ENCODE measurements at regions not wholly inside any gene's neighbourhood (a gene's known extent, or its start where the extent isn't known, plus 50 kb on each side); places are given as distances from the start of the nearest gene placed in this dataset.

DNA sequence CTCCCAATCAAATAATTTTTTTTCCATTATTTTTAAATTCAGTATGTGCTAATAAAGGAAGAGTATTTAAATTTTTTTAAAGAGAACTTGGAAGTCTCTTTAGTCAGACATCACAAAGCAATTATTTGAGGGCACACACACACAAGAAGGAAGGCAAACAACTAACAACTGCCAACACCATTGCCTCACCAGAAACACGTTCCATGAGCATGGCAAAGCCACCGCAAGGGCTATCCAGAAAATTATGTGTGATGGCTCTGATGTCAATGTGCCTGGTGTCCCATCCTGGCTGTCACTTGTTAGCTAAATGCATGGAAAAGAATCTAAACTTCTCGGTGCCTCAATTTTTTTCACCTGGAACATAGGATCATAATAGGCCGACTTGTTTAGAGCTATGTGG lies 262.9 kb downstream of the SEC16B start:
- Histone ChIP-seq H3K4me3 (no peak overlapping the region), H3K9me3 (no peaks in the 10 kb centered on the region), H3K27ac (no peak overlapping the region), H3K4me1 (no peaks in the 10 kb centered on the region), H3K27me3 (no peaks in the 10 kb centered on the region), H3K36me3 (replicated peaks in 1 of 2; ENCODE audit: insufficient read depth in 1 of 2, low read depth in 2 of 2) (no peaks in the 10 kb centered on the region)
- intact Hi-C loops (cut with DNase I): no loop called here
- 74% methylated on average over 4 of the region's 4 CpGs for WGBS, 2 donors
- DNase-seq: no peak
- TF ChIP-seq, protein P1, sequence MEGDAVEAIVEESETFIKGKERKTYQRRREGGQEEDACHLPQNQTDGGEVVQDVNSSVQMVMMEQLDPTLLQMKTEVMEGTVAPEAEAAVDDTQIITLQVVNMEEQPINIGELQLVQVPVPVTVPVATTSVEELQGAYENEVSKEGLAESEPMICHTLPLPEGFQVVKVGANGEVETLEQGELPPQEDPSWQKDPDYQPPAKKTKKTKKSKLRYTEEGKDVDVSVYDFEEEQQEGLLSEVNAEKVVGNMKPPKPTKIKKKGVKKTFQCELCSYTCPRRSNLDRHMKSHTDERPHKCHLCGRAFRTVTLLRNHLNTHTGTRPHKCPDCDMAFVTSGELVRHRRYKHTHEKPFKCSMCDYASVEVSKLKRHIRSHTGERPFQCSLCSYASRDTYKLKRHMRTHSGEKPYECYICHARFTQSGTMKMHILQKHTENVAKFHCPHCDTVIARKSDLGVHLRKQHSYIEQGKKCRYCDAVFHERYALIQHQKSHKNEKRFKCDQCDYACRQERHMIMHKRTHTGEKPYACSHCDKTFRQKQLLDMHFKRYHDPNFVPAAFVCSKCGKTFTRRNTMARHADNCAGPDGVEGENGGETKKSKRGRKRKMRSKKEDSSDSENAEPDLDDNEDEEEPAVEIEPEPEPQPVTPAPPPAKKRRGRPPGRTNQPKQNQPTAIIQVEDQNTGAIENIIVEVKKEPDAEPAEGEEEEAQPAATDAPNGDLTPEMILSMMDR (IDR thresholded peaks at IDR 0.05): no peak
- TF ChIP-seq POLR2A (IDR thresholded peaks at IDR 0.05): no peak
- ATAC-seq: no peak

GRCh38 chr1:177705839-177706238 lies 264.0 kb downstream of the SEC16B start:
- Histone ChIP-seq H3K36me3 (replicated peaks in 1 of 2; ENCODE audit: insufficient read depth in 1 of 2, low read depth in 2 of 2) (no peaks in the 10 kb centered on the region), H3K4me3 (no peak overlapping the region), H3K27me3 (no peaks in the 10 kb centered on the region), H3K27ac (no peak overlapping the region), H3K4me1 (no peaks in the 10 kb centered on the region), H3K9me3 (no peaks in the 10 kb centered on the region)
- ATAC-seq: no peak
- DNase-seq: no peak
- no peak for TF ChIP-seq POLR2A (IDR thresholded peaks at IDR 0.05)
- TF ChIP-seq, protein P1 (IDR thresholded peaks at IDR 0.05): no peak
- WGBS, 2 donors: 49 to 53% methylated on average over 5 of the region's 5 CpGs
- intact Hi-C loops (cut with DNase I): no loop called here

DNA sequence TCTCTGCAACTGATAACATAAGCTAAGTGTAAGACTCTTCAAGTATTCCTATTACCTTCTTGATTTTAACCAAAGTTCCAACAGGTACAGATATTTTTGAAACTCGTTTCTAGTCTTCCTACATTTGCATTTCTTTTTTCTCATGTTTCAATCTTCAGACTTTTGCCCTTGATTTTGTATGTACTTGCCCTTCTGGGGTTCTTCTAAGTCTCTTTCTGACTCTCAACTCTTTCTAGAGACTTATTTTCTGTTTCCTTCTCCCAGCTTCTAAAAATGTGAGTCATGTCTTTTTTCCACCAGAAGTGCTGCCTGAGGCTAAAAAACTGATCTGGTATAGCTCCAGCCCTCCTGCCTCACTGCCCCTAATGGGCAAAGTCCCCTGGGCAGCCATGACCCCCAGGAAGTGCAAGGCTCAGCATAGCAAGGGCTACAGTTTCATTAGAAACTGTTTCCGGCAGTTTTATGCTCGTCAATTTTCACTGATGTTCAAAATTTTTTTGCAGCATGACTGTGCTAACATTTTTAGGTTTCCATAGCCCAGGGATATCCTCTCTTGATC lies 265.9 kb downstream of the SEC16B start:
- Histone ChIP-seq H3K4me3 (no peak overlapping the region), H3K27me3 (no peaks in the 10 kb centered on the region), H3K4me1 (no peaks in the 10 kb centered on the region), H3K27ac (no peak overlapping the region), H3K9me3 (no peaks in the 10 kb centered on the region), H3K36me3 (replicated peaks in 1 of 2; ENCODE audit: insufficient read depth in 1 of 2, low read depth in 2 of 2) (no peaks in the 10 kb centered on the region)
- no peak for ATAC-seq
- intact Hi-C loops (cut with DNase I): no loop called here
- WGBS, 2 donors: 57 to 59% methylated on average over 3 of the region's 3 CpGs
- TF ChIP-seq, protein P1 (IDR thresholded peaks at IDR 0.05): no peak
- no peak for TF ChIP-seq POLR2A (IDR thresholded peaks at IDR 0.05)
- DNase-seq: no peak

DNA sequence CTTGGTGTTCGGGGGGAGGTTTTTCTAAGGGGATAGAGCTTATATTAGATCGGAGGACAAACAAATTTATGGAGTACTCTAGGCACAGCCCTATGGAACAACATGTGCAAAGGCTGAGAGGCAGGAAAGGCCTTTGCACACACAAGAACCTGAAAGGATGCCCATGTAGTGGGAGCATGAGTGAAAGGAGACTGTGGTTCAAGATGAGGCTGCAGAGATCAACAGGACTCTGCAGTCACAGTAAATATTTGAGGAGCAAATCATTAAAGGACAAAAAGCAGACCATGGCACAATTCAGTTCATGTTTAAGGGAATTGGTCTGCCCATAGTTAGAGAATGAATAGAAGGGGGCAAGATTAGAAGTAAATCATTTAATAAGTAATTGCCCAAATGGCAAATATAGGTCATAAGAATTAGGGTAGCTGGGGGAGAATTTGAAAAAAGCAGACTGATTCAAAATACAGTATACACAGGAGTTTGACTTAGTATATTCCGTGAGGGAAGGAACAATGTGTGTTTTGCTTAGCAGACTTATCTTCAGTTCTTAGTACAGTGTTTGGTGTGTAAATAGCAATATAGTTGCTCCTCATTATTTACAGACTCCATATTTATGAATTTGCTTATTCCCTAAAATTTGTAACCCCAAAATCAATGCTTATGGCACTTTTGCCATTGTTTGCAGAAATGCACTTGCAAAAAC lies 268.1 kb downstream of the SEC16B start:
- intact Hi-C loops (cut with DNase I): no loop called here
- TF ChIP-seq, protein P1 (IDR thresholded peaks at IDR 0.05): no peak
- no peak for TF ChIP-seq POLR2A (IDR thresholded peaks at IDR 0.05)
- DNase-seq (no peak), ATAC-seq (no peak)
- H3K4me3 ChIP-seq: no peak overlapping the region
- no peaks in the 10 kb centered on the region for H3K27me3 ChIP-seq
- H3K27ac ChIP-seq: no peak overlapping the region
- 60 to 63% methylated on average over 3 of the region's 3 CpGs for WGBS, 2 donors
- H3K4me1 ChIP-seq: no peaks in the 10 kb centered on the region
- no peaks in the 10 kb centered on the region for H3K36me3 ChIP-seq (replicated peaks in 1 of 2; ENCODE audit: insufficient read depth in 1 of 2, low read depth in 2 of 2)
- no peaks in the 10 kb centered on the region for H3K9me3 ChIP-seq

- DNase-seq: no peak
Observed at GRCh38 chr1:177700856-177701255, 269.0 kb downstream of the SEC16B start.

More at GRCh38 chr1:177700856-177701255, 269.0 kb downstream of the SEC16B start:
- H3K4me3 ChIP-seq: no peak overlapping the region
- TF ChIP-seq POLR2A (IDR thresholded peaks at IDR 0.05): no peak
- TF ChIP-seq, protein P1 (IDR thresholded peaks at IDR 0.05): no peak
- H3K4me1 ChIP-seq: no peaks in the 10 kb centered on the region
- WGBS, 2 donors: 80 to 81% methylated on average over 5 of the region's 5 CpGs
- no peaks in the 10 kb centered on the region for H3K27me3 ChIP-seq
- no peaks in the 10 kb centered on the region for H3K36me3 ChIP-seq (replicated peaks in 1 of 2; ENCODE audit: insufficient read depth in 1 of 2, low read depth in 2 of 2)
- no peak for ATAC-seq
- intact Hi-C loops (cut with DNase I): no loop called here
- H3K27ac ChIP-seq: no peak overlapping the region
- H3K9me3 ChIP-seq: no peaks in the 10 kb centered on the region
